SH-SY5Y (cell line): ENCODE measurements at regions not wholly inside any gene's neighbourhood (a gene's known extent, or its start where the extent isn't known, plus 50 kb on each side); places are given as distances from the start of the nearest gene placed in this dataset.

Experiments
- GATA2 ChIP-seq: IDR thresholded peaks from 2 replicates; pipeline ENCODE4 v1.6.1; 2011; ENCODE audit warnings: mild to moderate bottlenecking, low read depth, low read length
- GATA3 ChIP-seq: IDR thresholded peaks from 2 replicates; pipeline ENCODE4 v1.6.1; 2011; ENCODE audit warnings: low read depth, mild to moderate bottlenecking, low read length, moderate library complexity

- TF ChIP-seq GATA3 (no peak), GATA2 (no peak)
These were observed 146.5 kb upstream of the TOP1 start for GRCh38 chr20:40882152-40882551.
